ENCODE measurements at regions not wholly inside any gene's neighbourhood (a gene's known extent, or its start where the extent isn't known, plus 50 kb on each side); places are given as distances from the start of the nearest gene placed in this dataset.

GRCh38 chrX:39450234-39450977 is 647.4 kb downstream of the BCOR start:
- Histone ChIP-seq H3K79me2 (ENCODE audit: insufficient read depth, low read depth) (no peaks in the 10 kb centered on the region), H4K20me1 (ENCODE audit: insufficient read depth) (no peaks in the 10 kb centered on the region), H3K4me2 (no peak overlapping the region), H3K27me3 (ENCODE audit: insufficient read depth, low read depth) (no peaks in the 10 kb centered on the region), H2AFZ (ENCODE audit: low read depth) (no peak overlapping the region), H3K9ac (no peak overlapping the region), H3K4me1 (ENCODE audit: low read depth, poor library complexity, severe bottlenecking) (no peaks in the 10 kb centered on the region), H3K4me3 (IDR thresholded peaks at IDR 0.05; ENCODE audit: insufficient read depth, low read depth, low read length) (no peak overlapping the region), H3K36me3 (ENCODE audit: insufficient read depth) (no peaks in the 10 kb centered on the region), H3K27ac (no peak overlapping the region)
- TF ChIP-seq CTCF (conservative IDR thresholded peaks at IDR 0.05; ENCODE audit: low read depth, low read length), result no peak

DNA sequence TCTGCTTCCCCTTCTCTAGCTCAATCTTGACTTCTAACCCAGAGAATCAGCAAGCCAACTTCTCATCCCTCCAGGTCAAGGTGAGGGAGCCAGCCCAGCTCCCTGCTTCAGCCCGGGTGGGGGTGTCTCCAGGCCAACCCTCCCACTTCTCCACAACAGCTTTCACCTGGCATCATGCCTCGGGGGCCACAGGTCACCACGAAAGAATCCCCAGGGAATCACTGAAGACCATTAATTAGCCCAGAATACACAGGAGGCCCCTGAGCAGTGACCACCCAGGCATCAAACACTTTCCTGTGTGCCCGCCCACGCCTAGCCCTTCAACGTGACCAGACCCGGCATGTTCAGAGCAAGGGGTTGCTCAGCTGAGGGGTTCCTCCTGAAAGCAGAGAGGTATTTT is 646.7 kb downstream of the BCOR start:
- Histone ChIP-seq H3K27me3 (ENCODE audit: insufficient read depth, low read depth) (no peaks in the 10 kb centered on the region), H2AFZ (ENCODE audit: low read depth) (no peak overlapping the region), H3K79me2 (ENCODE audit: insufficient read depth, low read depth) (no peaks in the 10 kb centered on the region), H3K4me3 (IDR thresholded peaks at IDR 0.05; ENCODE audit: insufficient read depth, low read depth, low read length) (no peak overlapping the region), H3K9ac (no peak overlapping the region), H3K4me2 (no peak overlapping the region), H3K36me3 (ENCODE audit: insufficient read depth) (no peaks in the 10 kb centered on the region), H3K27ac (no peak overlapping the region), H3K4me1 (ENCODE audit: low read depth, poor library complexity, severe bottlenecking) (no peaks in the 10 kb centered on the region), H4K20me1 (ENCODE audit: insufficient read depth) (no peaks in the 10 kb centered on the region)
- no peak for TF ChIP-seq CTCF (conservative IDR thresholded peaks at IDR 0.05; ENCODE audit: low read depth, low read length)

GRCh38 chrX:39452401-39452800 is 645.4 kb downstream of the BCOR start:
- H3K9ac ChIP-seq, result no peak overlapping the region
- H3K4me3 ChIP-seq (IDR thresholded peaks at IDR 0.05; ENCODE audit: insufficient read depth, low read depth, low read length), result no peak overlapping the region
- no peaks in the 10 kb centered on the region for H3K27me3 ChIP-seq (ENCODE audit: insufficient read depth, low read depth)
- no peak overlapping the region for H3K27ac ChIP-seq
- no peak overlapping the region for H3K4me2 ChIP-seq
- H3K4me1 ChIP-seq (ENCODE audit: low read depth, poor library complexity, severe bottlenecking), result no peaks in the 10 kb centered on the region
- no peak overlapping the region for H2AFZ ChIP-seq (ENCODE audit: low read depth)
- no peaks in the 10 kb centered on the region for H3K79me2 ChIP-seq (ENCODE audit: insufficient read depth, low read depth)
- no peaks in the 10 kb centered on the region for H3K36me3 ChIP-seq (ENCODE audit: insufficient read depth)
- H4K20me1 ChIP-seq (ENCODE audit: insufficient read depth), result no peaks in the 10 kb centered on the region
- no peak for TF ChIP-seq CTCF (conservative IDR thresholded peaks at IDR 0.05; ENCODE audit: low read depth, low read length)

DNA sequence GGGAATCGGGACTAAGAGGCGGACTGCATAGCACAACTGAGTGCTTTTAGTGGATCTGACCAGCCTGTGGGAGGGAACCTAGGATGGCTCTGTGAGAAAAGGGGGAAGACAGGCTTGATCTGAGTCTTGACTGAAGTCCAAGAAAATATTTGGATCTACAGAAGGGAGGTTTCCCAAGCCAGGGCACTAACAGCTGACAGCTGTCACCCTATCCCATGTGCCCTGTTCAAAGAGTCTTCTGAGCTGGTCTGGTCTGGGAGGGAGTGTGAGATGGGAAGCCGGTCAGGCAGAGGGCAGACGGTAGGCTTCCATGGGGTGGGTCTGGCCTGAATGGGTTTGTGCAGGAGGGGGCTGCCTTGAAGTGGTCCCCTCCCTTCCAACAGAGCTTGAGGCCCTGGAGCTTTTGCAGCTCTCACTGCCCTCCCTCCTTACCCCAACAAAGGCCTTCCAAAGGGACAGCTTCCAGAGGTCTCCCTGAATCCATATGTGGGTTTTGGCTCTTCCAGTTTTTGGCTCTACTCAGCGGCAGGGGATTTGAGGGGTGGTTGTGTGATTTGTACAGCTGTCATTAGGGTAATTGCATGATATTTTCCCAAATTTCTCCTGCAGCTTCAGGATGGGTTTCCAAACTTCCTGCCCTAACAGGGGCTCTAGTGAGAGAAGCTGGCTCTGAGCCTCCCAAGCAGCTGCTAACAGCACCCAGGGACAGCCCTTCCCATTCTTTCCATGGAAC is 643.7 kb downstream of the BCOR start:
- Histone ChIP-seq H3K4me3 (IDR thresholded peaks at IDR 0.05; ENCODE audit: insufficient read depth, low read depth, low read length) (no peak overlapping the region), H3K4me2 (no peak overlapping the region), H3K27ac (no peak overlapping the region), H3K79me2 (ENCODE audit: insufficient read depth, low read depth) (no peaks in the 10 kb centered on the region), H3K36me3 (ENCODE audit: insufficient read depth) (no peaks in the 10 kb centered on the region), H3K27me3 (ENCODE audit: insufficient read depth, low read depth) (no peaks in the 10 kb centered on the region), H3K9ac (no peak overlapping the region), H3K4me1 (ENCODE audit: low read depth, poor library complexity, severe bottlenecking) (no peaks in the 10 kb centered on the region), H2AFZ (ENCODE audit: low read depth) (no peak overlapping the region), H4K20me1 (ENCODE audit: insufficient read depth) (no peaks in the 10 kb centered on the region)
- TF ChIP-seq CTCF (conservative IDR thresholded peaks at IDR 0.05; ENCODE audit: low read depth, low read length), result no peak
